ENCODE measurements at regions not wholly inside any gene's neighbourhood (a gene's known extent, or its start where the extent isn't known, plus 50 kb on each side); places are given as distances from the start of the nearest gene placed in this dataset.

- DNase-seq (ENCODE audit: low read depth in 2 of 2), result no peak
Measured at GRCh38 chr2:18136881-18137475, 258.5 kb downstream of the KCNS3 start.

GRCh38 chr2:18133310-18133709 lies 254.8 kb downstream of the KCNS3 start:
- no peak for DNase-seq (ENCODE audit: low read depth in 2 of 2)

- DNase-seq (ENCODE audit: low read depth in 2 of 2), result no peak
Measured at GRCh38 chr2:18132697-18133096, 254.2 kb downstream of the KCNS3 start.

- DNase-seq (ENCODE audit: low read depth in 2 of 2), result no peak
Measured at GRCh38 chr2:18131761-18132160, 253.3 kb downstream of the KCNS3 start.

GRCh38 chr2:18129348-18129747 lies 250.9 kb downstream of the KCNS3 start:
- no peak for DNase-seq (ENCODE audit: low read depth in 2 of 2)

- no peak for DNase-seq (ENCODE audit: low read depth in 2 of 2)
Measured at GRCh38 chr2:18125303-18125702, 246.8 kb downstream of the KCNS3 start.

- DNase-seq (ENCODE audit: low read depth in 2 of 2), result no peak
Measured at GRCh38 chr2:18124116-18124835, 245.8 kb downstream of the KCNS3 start.

GRCh38 chr2:18123577-18123976 lies 245.1 kb downstream of the KCNS3 start:
- DNase-seq (ENCODE audit: low read depth in 2 of 2), result no peak

- no peak for DNase-seq (ENCODE audit: low read depth in 2 of 2)
Measured at GRCh38 chr2:18123211-18123570, 244.7 kb downstream of the KCNS3 start.

GRCh38 chr2:18122544-18123210 lies 244.2 kb downstream of the KCNS3 start:
- no peak for DNase-seq (ENCODE audit: low read depth in 2 of 2)

GRCh38 chr2:18119883-18120282 lies 241.4 kb downstream of the KCNS3 start:
- no peak for DNase-seq (ENCODE audit: low read depth in 2 of 2)

- no peak for DNase-seq (ENCODE audit: low read depth in 2 of 2)
Measured at GRCh38 chr2:18118703-18119102, 240.2 kb downstream of the KCNS3 start.

GRCh38 chr2:18117592-18117991 lies 239.1 kb downstream of the KCNS3 start:
- DNase-seq (ENCODE audit: low read depth in 2 of 2), result no peak

GRCh38 chr2:18110222-18110621 lies 231.8 kb downstream of the KCNS3 start:
- DNase-seq (ENCODE audit: low read depth in 2 of 2), result no peak

GRCh38 chr2:18106841-18107240 lies 228.4 kb downstream of the KCNS3 start:
- DNase-seq (ENCODE audit: low read depth in 2 of 2), result no peak

- DNase-seq (ENCODE audit: low read depth in 2 of 2), result no peak
Measured at GRCh38 chr2:18105929-18106328, 227.5 kb downstream of the KCNS3 start.

GRCh38 chr2:18104595-18105224 lies 226.2 kb downstream of the KCNS3 start:
- DNase-seq (ENCODE audit: low read depth in 2 of 2), result no peak

- DNase-seq (ENCODE audit: low read depth in 2 of 2), result no peak
Measured at GRCh38 chr2:18096836-18097405, 218.5 kb downstream of the KCNS3 start.

- no peak for DNase-seq (ENCODE audit: low read depth in 2 of 2)
Measured at GRCh38 chr2:18094277-18094676, 215.8 kb downstream of the KCNS3 start.

GRCh38 chr2:18093196-18093595 lies 214.7 kb downstream of the KCNS3 start:
- no peak for DNase-seq (ENCODE audit: low read depth in 2 of 2)

- no peak for DNase-seq (ENCODE audit: low read depth in 2 of 2)
Measured at GRCh38 chr2:18092760-18093159, 214.3 kb downstream of the KCNS3 start.

- DNase-seq (ENCODE audit: low read depth in 2 of 2), result no peak
Measured at GRCh38 chr2:18085593-18085992, 207.1 kb downstream of the KCNS3 start.
